GM21786 (cell line): ENCODE measurements at regions not wholly inside any gene's neighbourhood (a gene's known extent, or its start where the extent isn't known, plus 50 kb on each side); places are given as distances from the start of the nearest gene placed in this dataset.
"Not testable (repeated sequence)": the region's sequence is repeated elsewhere in the genome, so short reads cannot be mapped to it uniquely, and the experiment has no call there.

Experiments
- ATAC-seq: cut with Tn5 transposase; IDR thresholded peaks from one replicate; pipeline ENCODE4 v1.9.1; 2021; ENCODE audit not compliant: unreplicated experiment

DNA sequence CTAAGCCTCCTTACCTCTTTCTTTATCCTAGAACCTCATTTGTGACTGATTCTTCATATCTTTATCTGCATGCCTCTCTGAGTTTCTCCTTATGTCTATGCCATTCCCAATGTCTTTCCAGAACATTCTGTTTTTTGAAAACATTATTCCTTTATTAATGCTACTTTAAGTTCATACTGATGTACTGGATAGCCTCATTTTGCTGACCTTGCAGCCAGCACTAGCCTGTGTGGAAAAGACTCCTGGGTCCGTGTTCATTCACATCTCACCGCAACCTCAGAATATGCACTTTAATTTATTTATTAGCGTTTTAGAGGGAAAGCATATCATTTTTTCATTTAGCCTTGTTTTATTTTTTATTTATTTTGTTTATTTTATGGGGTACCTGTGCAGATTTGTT, 208.1 kb upstream of the NPVF start:
- ATAC-seq = no peak

DNA sequence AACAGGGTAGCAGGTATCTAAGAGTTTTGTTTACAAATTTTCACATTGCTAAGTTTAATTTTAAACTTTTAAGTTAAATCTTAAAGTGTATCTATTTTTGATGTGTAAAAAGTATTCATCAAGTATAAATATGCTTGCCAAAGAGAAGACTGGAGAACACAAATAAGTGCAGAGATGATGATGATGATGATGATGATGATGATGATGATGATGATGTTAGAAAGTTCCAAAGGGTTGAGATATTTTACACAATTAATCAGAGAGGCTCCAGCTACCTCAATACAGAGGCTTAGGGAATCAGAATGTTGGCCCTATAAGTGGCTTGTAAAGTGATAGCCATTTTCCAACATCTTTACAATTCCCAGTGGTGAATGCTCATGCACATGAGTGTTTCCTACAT, 209.0 kb upstream of the NPVF start:
- no peak for ATAC-seq

DNA sequence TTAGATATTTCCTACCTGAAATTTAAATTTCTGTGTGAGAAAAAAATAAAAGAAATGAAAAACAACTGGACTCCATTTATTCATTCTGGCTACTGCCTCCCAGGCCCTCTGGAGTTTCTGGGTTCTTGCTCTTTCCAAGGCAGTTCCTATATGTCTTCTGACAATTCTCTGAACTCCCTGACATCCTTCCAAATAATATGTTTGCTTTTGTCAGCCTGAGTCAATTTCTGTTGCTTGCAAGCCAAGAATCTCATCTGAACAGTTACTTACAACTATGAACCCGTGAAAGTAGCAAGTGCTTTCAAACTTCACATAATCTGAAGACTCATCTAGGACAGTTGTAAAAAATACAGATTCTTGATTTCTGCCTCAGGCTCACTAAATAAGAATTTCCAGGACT, 216.7 kb upstream of the NPVF start:
- ATAC-seq = no peak

DNA sequence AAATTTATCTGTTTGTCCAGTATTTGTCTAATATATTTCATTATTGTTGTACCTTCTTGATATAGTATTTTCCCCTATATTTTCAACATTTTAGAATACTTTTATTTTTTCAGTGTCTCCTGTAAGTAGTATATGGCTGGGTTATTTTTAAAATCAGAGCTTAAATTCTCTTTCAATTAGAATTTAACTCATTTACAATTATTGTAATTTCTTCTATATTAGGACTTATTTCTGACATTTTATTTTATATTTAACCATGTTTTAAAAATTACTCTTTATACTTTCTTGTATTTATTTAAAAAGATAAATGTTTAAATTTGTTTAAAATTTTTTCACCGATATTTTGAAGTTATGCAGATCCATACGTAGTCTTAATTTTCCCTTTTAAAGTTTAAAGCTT, 220.0 kb upstream of the NPVF start:
- no peak for ATAC-seq

GRCh38 chr7:25454020-25454419, 225.7 kb upstream of the NPVF start:
- no peak for ATAC-seq

GRCh38 chr7:25454562-25455041, 226.3 kb upstream of the NPVF start:
- ATAC-seq = no peak

- ATAC-seq = no peak
These were observed 227.5 kb upstream of the NPVF start for GRCh38 chr7:25455683-25456251.

GRCh38 chr7:25456467-25457171, 228.3 kb upstream of the NPVF start:
- ATAC-seq = no peak

DNA sequence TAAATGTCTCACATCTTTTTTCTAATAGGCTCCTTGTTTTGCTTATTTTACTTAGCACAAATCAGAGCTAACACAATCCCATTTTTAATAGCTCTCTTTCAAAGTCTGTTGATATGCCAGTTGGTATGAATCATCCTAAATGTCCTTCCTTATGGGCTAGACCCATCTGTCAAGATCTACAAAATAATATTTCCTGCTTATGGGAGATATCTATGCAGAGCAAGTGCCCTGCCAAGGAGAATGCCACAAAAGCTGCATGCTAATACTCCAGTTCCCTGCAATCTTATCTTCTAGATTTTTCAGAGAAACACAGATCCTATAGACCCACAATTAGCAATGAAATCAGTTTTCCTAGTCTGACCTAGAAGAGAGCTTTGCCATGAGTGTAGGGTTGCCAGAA, 230.8 kb upstream of the NPVF start:
- no peak for ATAC-seq

DNA sequence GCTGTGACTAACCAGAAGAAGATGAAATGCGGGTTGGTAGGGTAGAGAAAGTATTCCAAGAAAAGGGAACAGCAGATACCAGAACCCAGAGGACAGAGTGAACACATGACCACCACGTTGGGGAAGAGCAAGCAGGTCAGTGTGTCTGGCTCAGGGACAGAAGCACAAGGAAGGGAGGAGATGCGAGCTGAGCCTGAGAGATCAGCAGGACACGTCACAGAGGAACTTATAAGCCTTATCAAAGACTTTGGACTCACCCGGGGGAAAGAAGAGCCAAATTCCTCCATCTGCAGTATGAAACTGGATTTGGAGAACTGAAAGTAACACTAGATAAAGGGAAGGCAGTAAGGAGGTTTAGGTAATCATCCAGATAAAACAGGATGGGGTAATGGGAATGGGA, 232.1 kb upstream of the NPVF start:
- ATAC-seq = no peak

DNA sequence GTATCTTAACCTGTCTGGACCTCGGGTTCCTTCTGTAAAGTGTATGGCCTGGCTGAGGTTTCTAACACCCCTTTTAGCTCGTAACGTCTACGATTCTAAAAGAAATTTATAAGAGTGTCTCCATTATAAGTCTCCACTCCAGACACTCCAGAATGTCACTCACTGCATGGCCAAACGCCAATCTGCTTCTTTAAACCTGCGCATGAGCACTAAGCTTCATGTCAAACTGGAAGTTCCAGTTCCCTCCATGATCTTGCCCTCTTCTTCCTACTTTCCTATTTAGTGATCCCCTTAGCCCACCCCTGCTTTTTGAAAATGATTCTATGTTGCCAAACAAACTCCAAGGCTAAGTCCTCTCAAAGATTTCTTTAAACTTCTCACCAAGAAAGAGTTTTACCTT, 241.4 kb upstream of the NPVF start:
- ATAC-seq = no peak

DNA sequence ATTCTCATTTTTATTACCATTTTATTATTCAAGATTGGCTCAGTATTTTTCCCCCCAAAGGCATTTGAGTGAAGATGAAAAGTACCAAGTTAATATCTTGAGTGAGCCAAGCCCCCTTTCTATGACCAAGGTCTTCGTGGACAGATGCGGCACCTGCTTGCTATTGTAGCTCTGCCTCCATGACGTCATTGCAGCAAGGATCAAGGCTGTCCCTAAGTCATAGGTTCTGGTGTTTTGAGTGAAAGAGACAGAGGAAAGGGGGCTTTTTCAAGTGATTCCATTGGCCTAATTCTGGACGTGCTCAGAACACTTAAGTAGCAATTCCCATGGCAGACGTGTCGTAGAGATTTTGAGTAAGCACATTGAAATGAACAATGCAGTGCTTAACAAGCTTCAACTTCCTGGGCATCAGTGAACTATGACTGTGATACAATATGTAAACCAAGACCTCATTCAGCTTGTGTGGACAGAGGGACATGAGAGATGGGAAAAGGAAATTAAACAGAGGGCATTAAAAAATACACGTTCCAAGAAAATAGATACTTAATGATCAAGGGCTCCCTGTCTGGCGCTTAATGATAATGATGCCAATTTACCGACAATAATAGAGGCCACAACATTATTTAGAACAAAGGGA, 248.7 kb upstream of the NPVF start:
- ATAC-seq = no peak

DNA sequence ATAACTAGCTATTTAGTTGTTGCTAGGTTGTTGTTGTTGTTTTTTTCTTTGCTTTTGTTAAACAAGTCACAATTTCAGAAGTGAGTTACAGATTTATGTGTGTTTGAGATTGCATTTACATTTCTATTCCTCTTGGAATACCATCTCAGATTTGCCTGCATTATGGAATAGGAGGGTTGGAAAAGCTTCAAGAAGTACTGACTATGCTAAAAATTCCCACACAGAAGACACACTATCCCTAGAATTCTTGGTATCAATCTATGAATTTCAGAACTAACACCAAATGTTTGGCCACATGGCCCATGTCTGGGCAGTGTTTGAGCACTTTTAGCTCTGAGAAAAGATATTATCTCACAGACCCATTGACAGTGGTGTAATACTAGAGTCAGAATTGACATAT, 249.9 kb upstream of the NPVF start:
- not testable (repeated sequence) for ATAC-seq

- no peak for ATAC-seq
These were observed 250.6 kb upstream of the NPVF start for GRCh38 chr7:25478925-25479324.

DNA sequence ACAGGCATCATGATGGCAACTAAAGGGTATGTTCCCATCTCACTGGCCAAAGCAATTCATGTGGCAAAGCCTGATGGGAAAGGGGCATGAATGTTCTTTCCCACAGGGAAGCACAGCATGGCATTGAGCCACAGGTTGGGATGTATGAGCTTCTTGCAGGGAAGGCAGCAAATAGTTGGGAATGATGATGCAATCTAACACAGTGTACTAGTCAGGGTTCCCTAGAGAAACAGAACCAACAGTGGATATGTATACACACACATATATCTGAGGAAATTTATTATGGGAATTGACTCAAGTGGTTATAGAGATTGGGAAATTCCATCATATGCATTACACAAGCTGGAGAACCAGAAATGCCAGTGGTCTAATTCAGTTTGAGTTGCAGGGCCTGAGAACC, 253.6 kb upstream of the NPVF start:
- no peak for ATAC-seq

DNA sequence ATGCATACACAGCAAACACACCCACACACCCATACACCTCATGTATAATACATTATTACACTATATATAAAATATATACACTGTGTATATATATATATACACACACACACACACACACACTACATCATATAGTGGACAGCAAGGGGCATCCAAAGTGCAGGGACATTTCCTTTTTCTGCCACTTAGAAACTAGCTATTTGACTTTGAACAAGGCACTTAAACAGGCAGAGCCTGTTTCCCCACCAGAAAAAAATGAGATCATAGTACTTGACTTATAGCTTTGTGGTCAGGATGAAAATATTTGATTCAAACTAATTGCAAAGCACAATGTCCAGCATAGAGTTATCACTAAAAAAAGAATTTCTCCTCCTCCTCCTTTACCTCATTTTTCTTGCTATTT, 254.3 kb upstream of the NPVF start:
- no peak for ATAC-seq

- ATAC-seq = no peak
These were observed 256.7 kb upstream of the NPVF start for GRCh38 chr7:25485026-25485425.

DNA sequence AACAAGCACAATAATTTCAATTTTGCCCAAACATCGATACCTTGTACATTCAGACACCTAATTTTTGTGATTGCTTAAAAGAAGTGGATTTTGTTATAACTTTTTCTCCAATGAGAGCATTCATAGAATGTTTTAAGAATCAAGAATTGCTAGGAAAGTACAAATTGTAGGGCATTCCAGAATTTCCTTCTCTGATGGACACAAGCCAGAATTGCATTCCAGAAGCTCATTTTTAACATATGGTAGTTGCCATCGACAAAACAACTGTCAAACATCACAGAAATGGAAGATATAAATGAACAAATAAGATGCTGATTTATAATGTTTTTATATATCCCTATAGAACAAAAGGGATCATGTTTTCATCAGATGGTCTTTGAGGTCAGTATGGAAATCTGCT, 258.4 kb upstream of the NPVF start:
- ATAC-seq = no peak

DNA sequence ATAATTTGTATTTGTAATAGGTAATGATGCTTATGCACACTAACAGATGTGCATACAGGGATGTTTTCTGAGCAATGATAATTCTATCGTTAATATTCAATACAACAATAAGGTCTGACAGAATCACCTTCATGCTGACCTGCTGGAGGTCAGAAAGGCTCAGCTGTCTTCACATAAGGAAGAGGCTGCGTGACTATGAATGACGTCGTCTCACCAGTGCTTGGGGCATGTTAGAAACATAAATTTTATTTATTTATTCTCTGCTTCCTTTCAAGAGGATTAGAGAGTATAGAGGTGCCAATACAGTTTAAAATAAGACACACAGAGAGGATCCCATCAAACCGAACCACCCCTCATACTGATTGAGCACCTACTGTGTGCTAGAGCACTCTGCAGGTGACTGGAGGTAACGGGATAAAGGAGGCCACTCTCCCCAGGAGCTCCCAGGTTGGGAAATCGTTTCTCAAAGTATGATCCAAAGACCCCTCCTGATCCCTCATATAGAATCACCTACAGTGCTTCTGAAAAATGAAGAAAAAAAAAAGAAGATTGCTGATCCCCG, 265.6 kb upstream of the NPVF start:
- ATAC-seq = no peak

DNA sequence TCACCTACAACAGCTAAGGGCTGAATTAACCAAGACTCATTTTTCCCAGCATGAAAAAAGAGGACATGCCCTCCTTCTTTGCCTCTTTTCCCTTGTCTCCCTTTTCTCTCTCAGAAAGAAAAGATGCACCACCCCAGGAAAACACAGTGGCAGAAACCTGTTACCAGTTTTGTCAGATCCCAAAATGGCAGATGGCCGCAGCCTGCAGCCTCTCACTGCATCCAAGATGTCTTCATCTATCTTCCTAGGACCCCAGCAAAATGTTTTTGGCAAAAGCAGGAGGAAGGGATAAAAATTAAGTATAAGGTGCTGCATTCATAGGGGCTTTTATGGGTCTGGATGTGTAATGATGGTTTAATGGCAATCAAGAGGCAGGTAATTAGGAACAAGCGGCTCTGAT, 266.6 kb upstream of the NPVF start:
- no peak for ATAC-seq

DNA sequence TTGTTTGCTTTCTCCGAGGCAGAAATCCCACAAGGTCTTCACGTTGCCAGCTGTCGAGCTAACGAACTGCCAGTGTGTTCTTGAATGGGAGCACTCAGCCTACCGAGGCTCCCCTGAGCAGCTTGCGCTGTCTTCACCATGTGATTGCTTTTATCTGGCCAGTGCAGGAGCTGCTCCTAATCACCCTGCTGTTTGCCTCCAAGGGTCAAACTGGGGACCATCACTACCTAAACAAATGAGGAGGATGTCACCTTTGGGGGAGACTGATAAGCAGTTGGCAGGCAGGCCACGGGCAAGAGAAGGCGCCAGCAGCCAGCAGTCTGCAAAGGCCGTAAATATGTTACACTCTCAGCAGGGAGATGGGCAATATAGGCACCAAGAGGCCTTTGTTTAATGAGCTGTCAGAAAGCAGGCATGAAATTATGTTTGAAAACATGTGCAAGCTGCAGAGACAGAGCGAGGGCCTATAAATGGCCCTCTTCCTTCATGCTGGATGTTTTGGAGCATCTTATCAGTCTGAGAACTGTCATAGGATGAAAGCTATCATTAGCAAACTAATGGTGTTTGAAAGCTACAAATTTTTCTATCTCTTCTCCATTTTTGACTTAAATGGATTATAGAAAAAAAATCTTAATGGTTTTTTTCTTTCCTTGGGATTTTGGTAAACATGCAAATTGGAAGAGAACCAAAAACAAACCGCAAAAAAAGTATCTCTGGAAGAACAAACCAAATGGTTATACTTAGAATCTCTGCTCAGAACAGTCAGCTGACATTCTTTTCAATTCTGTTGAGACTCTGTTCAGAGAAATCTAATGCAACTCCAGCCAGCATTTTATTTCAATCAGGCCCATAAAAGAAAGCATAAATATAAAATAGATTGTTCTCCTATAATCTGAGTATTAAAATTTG, 267.3 kb upstream of the NPVF start:
- no peak for ATAC-seq
